ENCODE measurements at regions not wholly inside any gene's neighbourhood (a gene's known extent, or its start where the extent isn't known, plus 50 kb on each side); places are given as distances from the start of the nearest gene placed in this dataset.

DNA sequence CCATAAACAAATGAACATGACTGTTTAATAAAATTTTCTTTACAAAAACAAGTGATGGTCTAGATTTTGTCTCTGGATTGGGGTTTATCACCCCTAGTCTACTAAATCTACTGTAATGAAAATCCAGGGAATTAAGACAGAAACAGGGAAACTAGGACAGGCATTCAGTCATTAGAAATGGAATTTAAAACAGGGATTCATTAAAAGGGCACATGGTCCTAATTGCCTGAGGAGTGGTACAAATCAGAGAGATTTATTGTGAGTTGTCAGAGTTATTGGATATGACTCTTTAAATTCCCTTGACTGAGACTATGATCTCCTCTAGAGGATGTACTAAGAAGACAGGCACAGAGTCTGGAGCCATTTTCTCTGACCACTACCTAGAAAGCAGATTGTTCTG, 670.9 kb upstream of the GCFC2 start:
- intact Hi-C loops (cut with micrococcal nuclease), result no loop called here
- ATAC-seq (no peak), DNase-seq (no peak)

DNA sequence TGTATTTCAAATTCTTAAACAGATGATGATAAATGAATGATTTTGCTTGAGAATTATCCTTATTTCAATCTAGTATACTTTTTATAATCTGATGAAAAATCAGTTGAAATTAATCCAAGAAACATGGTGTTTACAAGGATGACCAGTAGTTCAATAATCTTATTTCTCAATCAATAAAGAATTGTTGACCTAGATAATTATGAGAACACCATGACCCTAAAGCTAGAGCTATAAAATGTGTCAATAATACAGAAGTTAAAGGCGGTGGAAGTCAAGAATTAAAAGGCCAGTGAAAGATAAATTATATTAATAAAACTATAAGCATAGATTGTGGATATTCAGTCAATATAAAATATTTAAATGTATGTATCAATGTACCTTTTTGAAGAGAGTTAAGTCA, 667.4 kb upstream of the GCFC2 start:
- ATAC-seq (no peak), DNase-seq (no peak)
- intact Hi-C loops (cut with micrococcal nuclease), result no loop called here

DNA sequence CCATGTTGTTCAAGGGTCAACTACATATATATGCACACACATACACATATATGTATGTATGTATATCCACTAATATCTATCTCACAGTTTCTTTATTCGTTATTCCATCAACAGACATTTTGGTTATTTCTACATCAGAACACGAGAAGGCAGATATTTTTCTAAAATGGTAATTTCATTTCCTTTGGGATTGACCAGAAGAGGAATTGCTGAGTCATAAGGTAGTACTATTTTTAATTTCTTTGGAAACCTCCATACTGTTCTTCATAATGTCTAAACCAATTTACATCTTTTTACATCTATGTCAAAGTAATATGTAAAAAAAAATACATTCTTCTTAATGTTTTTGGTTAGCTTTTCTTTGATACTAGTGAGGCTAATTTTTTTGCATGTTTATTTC, 630.7 kb upstream of the GCFC2 start:
- DNase-seq (no peak), ATAC-seq (no peak)
- intact Hi-C loops (cut with micrococcal nuclease), result no loop called here

DNA sequence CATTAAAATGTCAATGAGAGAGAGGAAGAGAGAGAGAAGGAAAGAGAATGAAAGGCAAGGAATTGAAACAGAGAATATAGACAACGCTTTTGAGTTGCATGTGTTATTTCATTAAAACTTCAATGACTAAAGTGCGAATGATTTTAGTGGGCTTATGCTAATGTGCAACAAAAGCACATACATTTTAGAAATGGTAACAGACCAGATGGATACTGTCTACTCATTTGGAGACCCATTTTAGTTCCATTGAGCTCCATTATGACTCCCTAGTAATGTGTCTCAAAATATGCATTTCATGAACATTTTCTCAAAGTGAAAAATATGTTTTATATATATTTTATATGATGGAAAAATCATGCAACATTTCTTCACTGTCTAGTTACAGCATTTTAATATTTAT, 622.2 kb upstream of the GCFC2 start:
- ATAC-seq (no peak), DNase-seq (no peak)
- intact Hi-C loops (cut with micrococcal nuclease), result no loop called here

DNA sequence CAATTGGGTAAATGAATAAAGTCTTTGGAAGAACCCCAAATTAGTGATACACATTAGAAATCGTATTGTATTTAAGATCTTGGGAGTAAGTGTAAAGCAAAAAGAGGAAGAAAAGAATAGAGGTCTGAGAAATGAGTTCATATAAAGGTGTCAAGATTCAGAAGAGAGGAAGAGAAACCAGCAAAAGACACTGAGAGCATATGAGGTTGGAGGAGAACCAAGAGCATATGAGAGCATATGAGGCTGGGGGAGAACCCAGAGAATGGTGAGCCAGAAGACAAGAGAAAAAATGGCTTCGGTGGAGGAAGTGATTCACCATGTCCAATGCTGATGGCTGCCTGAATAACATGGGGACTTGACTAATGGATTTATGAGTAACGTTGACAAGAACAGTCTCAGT, 620.1 kb upstream of the GCFC2 start:
- intact Hi-C loops (cut with micrococcal nuclease), result no loop called here
- DNase-seq, result no peak
- ATAC-seq, result no peak

DNA sequence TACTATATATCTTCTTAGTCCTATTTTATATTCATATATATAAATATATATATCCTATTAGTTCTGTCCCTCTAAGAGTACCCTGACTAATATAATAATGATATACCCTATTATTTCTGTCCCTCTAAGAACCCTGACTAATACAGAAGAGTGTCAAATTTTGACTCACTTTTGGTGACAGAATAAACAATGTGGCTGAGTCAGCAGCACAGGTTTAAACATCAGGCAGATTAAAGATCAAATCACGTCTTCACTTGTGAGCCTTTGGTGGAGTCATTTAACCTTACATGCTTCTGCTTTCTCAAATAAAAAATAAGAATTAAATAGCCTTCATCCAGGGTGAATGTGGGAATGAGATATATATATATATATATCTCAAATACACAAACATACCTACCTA, 615.9 kb upstream of the GCFC2 start:
- no peak for ATAC-seq
- intact Hi-C loops (cut with micrococcal nuclease), result no loop called here

DNA sequence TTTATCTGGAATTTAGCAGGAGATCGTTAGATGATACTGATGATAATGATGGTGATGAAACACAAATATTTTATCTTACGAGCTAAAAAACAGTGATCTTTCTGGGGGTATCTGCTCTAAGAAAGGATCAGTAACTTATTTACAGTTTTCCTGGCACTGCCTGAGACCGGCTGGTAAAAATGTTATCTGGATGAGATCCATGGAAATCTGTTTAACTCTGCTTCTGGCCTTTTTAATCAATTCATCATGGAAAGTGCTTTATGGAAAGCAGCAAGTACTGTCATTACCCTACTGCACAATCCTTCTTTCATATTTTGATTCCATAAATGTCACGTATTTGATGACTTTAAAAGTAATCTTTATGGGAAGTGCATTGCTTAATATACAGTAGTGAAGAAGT, 612.7 kb upstream of the GCFC2 start:
- intact Hi-C loops (cut with micrococcal nuclease), result no loop called here
- ATAC-seq (no peak), DNase-seq (no peak)

More for the DNA sequence above, 615.9 kb upstream of the GCFC2 start:
- DNase-seq, result no peak

DNA sequence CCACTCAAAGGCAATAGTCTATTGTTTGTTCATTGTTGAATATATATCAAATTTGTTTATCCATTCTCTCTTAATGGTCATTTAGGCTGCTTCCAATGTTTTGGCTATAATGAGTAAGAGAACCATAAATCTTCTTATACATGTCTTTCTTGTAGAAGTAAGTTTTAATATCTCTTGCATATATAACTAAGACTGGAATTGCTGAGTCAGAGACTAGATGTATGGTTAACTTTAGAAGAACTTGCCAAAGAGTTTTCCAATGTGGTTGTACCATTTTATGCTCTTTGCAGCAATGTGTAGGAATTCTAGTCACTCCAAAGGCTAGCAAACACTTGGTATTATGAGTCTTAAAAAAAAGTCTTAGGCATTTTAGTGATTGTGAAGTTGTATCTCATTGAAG, 610.0 kb upstream of the GCFC2 start:
- DNase-seq (no peak), ATAC-seq (no peak)
- intact Hi-C loops (cut with micrococcal nuclease), result no loop called here

DNA sequence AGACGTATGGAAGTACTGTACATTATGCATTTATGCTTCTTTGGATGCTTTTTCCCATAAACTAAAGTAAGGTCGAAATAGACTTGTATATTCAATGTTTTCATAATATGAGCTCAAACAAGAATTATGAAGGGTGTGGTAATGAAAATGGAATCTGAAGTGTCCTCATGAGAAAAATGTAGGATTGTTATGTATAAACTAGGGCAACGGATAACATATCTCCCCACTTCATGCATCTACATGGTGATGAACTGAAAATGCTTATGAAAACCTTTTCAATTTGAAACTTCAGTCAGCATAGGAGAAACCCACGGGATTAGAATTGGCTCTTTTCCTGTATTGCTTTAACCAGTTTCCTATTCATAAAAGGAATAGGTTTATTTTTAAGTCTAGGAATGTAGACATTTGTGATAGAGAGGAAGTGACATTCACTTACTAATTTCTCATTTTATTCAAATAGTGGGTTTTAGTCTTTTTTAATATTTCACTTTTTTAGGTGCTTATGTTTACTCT, 608.2 kb upstream of the GCFC2 start:
- intact Hi-C loops (cut with micrococcal nuclease), result no loop called here
- ATAC-seq (no peak), DNase-seq (no peak)

DNA sequence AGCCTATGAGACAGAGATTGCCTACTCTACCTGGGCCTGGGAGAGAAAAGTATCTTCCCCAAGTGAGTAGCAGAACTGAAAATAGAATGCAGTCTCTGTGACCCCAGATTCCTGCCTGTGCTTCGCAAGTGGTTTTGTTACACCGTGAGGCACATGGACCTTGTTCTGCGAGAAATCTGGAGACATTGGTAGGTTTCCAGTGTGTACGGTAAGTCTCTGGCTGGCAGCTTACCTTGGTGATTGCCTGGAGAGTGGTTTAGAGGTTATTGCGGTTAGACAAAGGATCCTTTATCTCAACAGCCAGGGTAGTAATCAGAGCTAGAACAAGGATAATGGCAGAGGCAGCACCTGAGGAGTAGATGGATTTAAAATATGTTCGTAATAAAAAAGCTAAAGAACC, 606.0 kb upstream of the GCFC2 start:
- ATAC-seq (no peak), DNase-seq (no peak)
- intact Hi-C loops (cut with micrococcal nuclease), result no loop called here

DNA sequence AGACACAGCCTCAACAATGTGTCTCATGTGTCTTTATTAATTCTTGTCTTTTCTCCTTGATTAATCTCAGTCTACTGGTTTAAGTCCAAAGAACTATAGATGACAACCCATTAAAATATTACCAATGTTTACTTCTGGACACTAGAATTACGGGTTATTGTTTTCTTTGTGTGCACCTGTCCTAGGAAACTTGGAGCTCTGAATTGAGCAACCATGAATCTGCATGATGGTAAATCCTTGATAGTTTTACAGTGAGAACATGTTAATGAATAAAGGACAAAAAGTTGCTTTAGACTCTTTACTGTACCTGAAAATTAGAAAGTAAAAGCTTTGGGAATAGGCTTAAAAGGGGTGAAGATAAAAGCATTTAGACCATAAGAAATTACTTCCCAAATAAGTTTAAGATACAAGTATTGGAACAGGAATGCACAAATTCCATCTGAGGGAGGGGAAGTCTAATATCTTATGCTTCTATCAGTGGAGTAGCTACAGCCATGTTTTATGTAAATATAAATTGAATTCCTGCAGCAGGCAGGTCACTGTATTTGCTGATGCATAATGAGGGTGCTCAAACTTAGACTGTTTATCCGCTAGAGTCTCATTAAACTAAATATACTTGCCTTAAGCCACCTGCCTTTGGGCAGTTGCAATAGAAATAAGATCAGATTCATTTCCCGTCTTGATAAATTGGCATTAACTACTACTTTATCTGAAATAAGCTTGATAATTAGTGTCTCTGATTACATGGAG, 603.7 kb upstream of the GCFC2 start:
- intact Hi-C loops (cut with micrococcal nuclease), result no loop called here
- DNase-seq, result no peak
- ATAC-seq, result no peak

DNA sequence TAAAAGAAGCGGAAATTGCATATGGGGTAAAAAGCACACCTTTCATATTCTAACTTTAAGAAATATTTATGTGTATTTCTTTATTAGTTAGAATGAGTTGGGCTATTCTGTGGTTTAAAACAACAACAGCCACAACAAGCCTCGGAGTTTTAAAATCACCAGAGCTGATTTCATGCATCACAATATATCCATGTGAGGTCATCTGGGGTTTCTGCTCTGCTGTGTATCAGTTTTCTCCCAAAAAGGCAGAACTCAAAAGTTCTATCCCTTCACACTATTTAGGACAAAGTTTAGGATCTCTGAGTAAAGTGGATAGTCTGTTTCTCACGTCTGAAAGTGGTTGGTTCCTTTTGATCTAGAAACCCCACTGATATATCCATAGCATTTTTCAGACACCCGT, 601.5 kb upstream of the GCFC2 start:
- intact Hi-C loops (cut with micrococcal nuclease), result no loop called here
- ATAC-seq (no peak), DNase-seq (no peak)

DNA sequence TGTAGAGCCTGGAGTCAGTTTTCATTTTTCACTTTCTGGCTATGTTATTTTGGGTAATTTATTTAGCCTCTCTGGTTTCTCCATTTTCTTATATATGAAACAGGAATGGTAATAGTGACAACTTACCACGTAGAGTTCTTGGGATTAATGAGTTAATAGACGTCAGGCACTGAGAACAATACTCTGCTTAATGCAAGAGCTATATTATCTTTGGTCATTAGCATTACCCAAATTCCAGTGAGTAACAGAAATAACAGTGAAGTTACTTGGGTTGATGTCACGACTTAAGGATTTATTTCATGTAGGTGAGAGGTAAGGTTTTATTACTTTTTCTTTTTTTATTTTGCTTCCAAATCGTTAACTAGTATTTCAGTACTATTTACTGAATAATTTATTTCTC, 601.0 kb upstream of the GCFC2 start:
- no peak for ATAC-seq

DNA sequence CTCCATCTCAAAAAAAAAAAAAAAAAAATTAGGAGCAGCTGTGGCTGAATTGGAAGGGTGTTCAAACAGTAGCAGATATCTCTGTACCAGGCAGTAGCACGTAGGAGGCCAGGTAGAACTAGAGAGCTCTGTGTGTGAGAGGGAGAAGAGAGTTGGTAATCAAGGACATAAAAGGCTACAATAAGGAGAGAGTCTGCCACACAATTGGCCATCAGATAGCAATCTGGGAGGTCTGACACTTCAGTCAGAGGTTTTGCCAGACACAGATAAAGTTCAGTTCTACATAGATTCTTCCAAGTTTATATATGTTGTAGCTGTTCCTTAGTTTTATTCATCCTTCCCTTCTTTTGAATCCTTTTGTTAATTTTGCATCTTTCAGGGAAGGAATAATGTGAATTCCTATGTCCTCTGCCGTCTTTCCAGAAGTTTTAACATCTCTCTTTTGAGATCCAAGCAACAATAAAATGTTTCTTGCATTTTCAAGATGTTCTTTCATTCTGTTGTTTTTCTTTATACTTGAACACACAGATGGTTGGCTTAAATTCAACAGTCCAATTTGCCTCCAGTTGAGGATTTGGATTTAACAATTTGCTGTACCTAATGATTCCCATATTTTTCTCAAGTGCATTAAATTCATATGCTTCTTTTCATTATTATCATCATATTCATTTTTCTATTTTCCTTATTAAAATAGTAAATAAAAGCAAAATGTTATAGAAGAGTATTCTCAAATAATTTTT, 600.3 kb upstream of the GCFC2 start:
- ATAC-seq (no peak), DNase-seq (no peak)
- intact Hi-C loops (cut with micrococcal nuclease), result no loop called here

More for the DNA sequence above, 601.0 kb upstream of the GCFC2 start:
- DNase-seq, result no peak
- intact Hi-C loops (cut with micrococcal nuclease), result no loop called here

DNA sequence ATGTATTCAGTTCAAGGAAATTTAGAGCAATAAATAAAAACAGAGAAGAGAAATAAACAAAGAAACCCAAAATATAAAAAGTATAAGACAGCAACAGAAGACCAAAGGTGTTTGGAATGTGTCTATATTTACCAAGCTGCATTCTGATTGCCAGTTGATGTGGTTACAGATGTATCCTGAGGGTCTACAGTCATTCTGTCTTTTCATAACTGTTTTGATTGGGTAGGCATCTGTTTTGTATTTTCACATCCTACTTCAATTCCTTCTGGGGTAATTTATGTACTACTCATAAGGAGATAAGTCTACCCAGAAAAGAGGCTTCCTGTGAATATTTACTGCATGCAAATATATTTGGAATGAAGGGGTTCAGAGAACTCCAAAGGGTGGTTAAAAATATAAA, 596.8 kb upstream of the GCFC2 start:
- intact Hi-C loops (cut with micrococcal nuclease), result no loop called here
- ATAC-seq (no peak), DNase-seq (no peak)

DNA sequence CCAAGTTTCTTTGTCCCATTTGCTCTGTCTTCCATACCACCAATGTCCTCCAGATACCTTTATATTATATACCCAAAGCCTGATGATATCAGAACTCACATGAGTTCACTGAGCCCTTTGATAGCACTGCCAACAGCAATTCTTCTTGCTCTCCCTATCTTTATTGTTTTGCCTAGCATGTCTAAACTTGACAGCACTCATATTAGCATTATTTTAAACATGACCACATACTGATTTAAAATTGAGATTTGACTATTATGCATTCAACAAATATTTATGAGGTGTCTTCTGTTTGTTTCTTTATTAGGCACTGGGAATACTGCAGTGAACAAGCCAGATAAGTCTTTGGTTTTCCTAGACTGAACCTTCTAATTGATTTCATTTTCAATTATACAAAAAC, 587.3 kb upstream of the GCFC2 start:
- no peak for ATAC-seq
- DNase-seq, result no peak
- intact Hi-C loops (cut with micrococcal nuclease), result no loop called here

DNA sequence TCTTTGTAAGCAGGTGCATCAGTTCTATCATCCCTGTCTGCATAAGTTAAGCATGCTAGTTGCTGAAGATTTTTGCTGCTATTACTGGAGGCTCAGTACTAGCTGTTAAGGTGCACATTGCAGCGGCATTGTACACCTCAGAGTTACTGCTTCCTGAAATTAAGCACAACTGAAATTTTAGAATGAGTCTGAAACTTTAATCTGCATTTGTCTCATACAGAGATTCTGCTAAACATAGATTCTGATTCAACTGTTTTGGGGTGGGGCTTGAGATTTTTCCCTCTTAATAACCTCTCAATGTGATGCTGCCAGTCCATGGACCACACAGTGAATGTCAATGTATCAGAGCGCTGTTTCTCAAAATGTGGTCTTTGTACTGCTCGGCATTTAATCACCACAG, 585.7 kb upstream of the GCFC2 start:
- intact Hi-C loops (cut with micrococcal nuclease), result no loop called here
- ATAC-seq, result no peak
- DNase-seq, result no peak

DNA sequence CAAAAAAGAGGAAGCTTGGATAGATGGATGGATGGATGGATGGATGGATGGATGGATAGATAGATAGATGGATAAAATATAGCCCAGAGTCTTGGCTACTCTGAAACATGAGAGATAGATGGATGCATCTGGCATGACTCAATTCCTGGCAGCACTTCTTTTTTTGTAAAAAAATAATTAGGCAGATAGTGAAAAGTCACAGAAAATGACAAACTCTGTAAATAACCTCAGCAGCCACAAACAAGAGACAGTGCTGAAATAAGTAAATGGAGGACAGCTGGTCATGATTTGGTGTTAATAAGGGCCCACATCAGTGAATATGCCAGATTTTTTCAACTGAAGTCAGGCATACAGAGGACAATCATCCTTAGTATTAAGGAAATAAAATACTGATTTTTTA, 585.0 kb upstream of the GCFC2 start:
- no peak for ATAC-seq
- intact Hi-C loops (cut with micrococcal nuclease), result no loop called here
- no peak for DNase-seq

DNA sequence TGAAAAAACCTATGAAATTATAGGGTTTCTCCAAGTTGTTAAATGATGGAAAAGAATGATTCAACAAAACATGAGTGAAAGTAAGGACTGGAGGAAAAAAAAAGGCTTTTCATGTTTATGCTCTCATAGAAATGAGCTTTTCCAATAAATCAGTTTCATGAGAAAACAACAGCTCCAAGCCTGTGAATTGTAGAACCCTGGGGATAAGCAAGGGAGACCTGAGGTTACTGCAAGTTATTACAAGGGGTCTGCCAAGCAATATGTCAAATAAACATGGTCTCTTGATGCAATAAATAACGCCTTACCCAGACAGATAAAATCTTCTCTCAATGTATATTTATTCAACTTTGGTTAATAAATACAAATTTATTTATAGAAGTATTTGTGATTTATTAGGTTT, 577.9 kb upstream of the GCFC2 start:
- intact Hi-C loops (cut with micrococcal nuclease), result no loop called here
- no peak for ATAC-seq

DNA sequence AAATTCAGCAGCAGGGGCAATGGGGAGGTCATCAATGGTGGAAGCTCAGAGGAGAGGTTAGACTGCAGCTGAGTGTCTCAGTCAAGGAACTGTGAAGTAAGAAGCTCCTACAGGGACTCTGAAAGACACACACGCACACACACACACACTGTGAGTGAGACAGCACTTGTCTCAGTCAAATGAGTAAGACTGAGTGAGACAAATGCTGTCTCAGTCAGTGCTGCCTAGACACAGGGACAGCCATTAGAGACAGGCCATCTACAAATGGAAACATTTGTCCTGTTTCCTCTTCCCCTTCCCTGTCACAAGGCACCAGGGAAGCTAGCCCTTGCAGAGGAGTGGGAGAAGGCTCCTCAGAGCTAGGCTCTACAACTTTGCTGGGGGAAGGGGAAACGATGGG, 577.4 kb upstream of the GCFC2 start:
- intact Hi-C loops (cut with micrococcal nuclease), result no loop called here
- ATAC-seq, result no peak
- DNase-seq, result no peak

More for the DNA sequence above, 577.9 kb upstream of the GCFC2 start:
- no peak for DNase-seq

DNA sequence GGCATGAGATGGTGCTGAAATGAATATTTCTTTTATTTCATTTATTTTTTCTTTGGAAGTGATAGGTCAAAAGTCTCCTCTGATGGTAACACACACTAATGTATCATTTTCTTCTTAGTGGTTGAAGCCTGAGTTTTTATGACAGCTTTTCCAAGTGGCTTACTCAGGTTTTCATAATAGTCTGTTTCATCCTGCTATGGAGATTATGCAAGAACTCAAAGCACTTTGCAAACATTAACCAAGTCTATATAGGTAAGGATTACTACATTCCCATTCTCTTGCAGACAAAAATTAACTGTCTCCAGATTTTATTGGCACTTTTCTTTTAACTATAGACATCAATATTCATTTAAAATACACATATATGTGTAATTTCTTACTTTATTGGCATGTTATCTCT, 572.6 kb upstream of the GCFC2 start:
- DNase-seq (no peak), ATAC-seq (no peak)
- intact Hi-C loops (cut with micrococcal nuclease), result no loop called here

Data from left ventricle myocardium superior (tissue), 1 donor.